Activated naive CD4-positive, alpha-beta T cell treated with anti-CD3 and anti-CD28 coated beads, Interleukin-2, amount 50 U/mL, for 72 hours (primary cell): ENCODE measurements at regions not wholly inside any gene's neighbourhood (a gene's known extent, or its start where the extent isn't known, plus 50 kb on each side); places are given as distances from the start of the nearest gene placed in this dataset.

Experiments
- ATAC-seq, 2 donors: fragments of 150-1000 bp; cut with Tn5 transposase; 2 replicates each; pipeline ENCODE4 v1.10.0; 2021; ENCODE audit warnings: mild to moderate bottlenecking in 2 of 2, moderate library complexity in 2 of 2
- DNase-seq, 2 donors: peaks; one replicate each; pipeline ENCODE4 v3.0.0; 2021 to 2022; ENCODE audit warnings: low spot score in 2 of 2
- H3K27ac Mint-ChIP-seq, 2 donors: one replicate each; pipeline ENCODE4 v1.8.0; 2022; ENCODE audit warnings: mild to moderate bottlenecking in 2 of 2, mixed read lengths in 2 of 2
- H3K36me3 Mint-ChIP-seq, 2 donors: one replicate each; pipeline ENCODE4 v1.8.0; 2022; ENCODE audit warnings: mixed read lengths in 2 of 2
- H3K9me3 Mint-ChIP-seq, 2 donors: one replicate each; pipeline ENCODE4 v1.8.0; 2022; ENCODE audit warnings: mixed read lengths in 2 of 2

DNA sequence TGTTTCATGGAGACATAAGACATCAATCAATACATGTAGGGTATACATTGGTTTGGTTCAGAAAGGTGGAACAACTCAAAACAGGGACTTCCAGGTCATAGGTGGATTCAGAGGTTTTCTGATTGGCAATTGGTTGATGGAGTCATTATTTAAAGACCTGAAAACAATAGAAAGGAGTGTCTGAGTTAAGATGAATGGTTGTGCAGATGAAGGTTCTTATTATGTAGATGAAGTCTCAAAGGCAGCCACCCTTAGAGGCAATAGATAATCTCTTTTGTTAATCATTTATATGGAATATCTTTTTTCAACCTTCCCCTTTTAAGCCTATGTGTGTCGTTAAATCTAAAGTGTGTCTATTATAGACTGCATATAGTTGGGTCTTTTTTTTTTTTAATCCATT lies 67.8 kb upstream of the LYPLAL1 start:
- DNase-seq, result no peak
- Mint-ChIP-seq H3K36me3 (peaks cover 0 to 12% of the 10 kb centered on the region in 2 donors), H3K9me3 (peaks cover 13% of the 10 kb centered on the region in 2 donors), H3K27ac (no peak overlapping the region)
- ATAC-seq, result no peak

GRCh38 chr1:219109424-219110018 lies 64.2 kb upstream of the LYPLAL1 start:
- Mint-ChIP-seq H3K27ac (no peak overlapping the region), H3K36me3 (peaks cover 0 to 32% of the 10 kb centered on the region in 2 donors), H3K9me3 (peaks cover 25 to 26% of the 10 kb centered on the region in 2 donors)
- ATAC-seq (no peak), DNase-seq (no peak)

DNA sequence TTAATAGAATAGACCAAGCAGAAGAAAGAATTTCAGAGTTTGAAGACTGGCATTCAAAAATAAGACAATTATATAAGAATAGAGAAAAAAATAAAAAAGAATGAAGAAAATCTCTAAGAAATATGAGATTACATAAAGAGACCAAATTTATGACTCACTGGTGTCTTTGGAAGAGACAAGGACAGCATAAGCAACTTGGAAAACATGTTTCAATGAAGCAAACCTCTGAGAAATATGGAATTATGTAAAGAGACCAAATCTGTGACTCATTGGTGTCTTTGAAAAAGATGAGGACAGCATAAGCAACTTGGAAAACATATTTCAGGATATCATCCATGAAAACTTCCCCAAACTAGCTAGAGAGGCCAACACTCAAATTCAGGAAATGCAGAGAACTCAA lies 60.4 kb upstream of the LYPLAL1 start:
- no peak overlapping the region for H3K27ac Mint-ChIP-seq
- ATAC-seq (no peak), DNase-seq (no peak)
- H3K36me3 Mint-ChIP-seq, result peaks cover 0 to 32% of the 10 kb centered on the region in 2 donors
- peaks cover 19 to 33% of the 10 kb centered on the region in 2 donors for H3K9me3 Mint-ChIP-seq

DNA sequence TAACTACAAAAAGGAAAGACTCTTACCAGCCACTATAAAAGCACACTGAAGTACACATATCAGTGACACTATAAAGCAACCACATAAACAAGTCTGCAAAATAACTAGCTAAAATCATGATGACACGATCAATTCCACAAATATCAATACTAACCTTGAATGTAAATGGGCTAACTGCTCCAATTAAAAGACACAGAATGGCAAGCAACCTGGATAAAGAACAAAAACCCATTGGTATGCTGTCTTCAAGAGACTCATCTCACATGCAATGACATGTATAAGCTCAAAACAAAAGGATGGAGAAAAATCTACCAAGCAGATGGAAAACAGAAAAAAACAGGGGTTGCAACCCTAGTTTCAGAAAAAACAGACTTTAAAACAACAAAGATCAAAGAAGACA lies 59.7 kb upstream of the LYPLAL1 start:
- no peak for ATAC-seq
- Mint-ChIP-seq H3K27ac (no peak overlapping the region), H3K36me3 (peaks cover 0 to 25% of the 10 kb centered on the region in 2 donors), H3K9me3 (peaks cover 12 to 26% of the 10 kb centered on the region in 2 donors)
- DNase-seq, result no peak

DNA sequence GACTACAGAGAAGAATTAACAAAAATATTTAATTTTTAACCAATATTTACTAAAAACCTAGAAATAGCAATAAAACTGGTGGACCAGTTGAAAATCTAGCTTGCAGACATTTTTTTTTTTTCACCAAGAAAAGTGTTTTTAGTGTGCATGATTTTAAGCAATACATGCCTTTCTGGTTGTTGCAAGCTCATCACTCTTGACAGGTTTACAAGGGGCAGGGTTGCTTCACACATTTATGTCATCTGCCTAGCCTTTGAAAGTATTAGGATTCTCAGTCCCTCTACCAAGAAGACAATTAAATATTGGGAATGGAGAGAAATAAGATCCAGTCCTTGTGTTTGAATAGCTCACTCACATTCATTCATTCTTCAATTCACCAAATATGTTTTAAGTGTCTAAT lies 53.8 kb upstream of the LYPLAL1 start:
- DNase-seq (no peak), ATAC-seq (no peak)
- H3K36me3 Mint-ChIP-seq, result no peaks in the 10 kb centered on the region
- peaks cover 0 to 7% of the 10 kb centered on the region in 2 donors for H3K9me3 Mint-ChIP-seq
- H3K27ac Mint-ChIP-seq, result no peak overlapping the region

GRCh38 chr1:219120624-219121544 lies 52.8 kb upstream of the LYPLAL1 start:
- ATAC-seq (no peak), DNase-seq (no peak)
- H3K9me3 Mint-ChIP-seq, result peaks cover 0 to 7% of the 10 kb centered on the region in 2 donors
- H3K36me3 Mint-ChIP-seq, result no peaks in the 10 kb centered on the region
- H3K27ac Mint-ChIP-seq, result no peak overlapping the region

GRCh38 chr1:219121679-219122078 lies 52.0 kb upstream of the LYPLAL1 start:
- DNase-seq (no peak), ATAC-seq (no peak)
- Mint-ChIP-seq H3K9me3 (peaks cover 0 to 6% of the 10 kb centered on the region in 2 donors), H3K27ac (no peak overlapping the region), H3K36me3 (no peaks in the 10 kb centered on the region)

GRCh38 chr1:219123036-219123435 lies 50.6 kb upstream of the LYPLAL1 start:
- DNase-seq, result no peak
- Mint-ChIP-seq H3K27ac (no peak overlapping the region), H3K36me3 (no peaks in the 10 kb centered on the region), H3K9me3 (no peaks in the 10 kb centered on the region)
- ATAC-seq, result no peak
